Small intestine (tissue), 7 donors: ENCODE measurements at regions not wholly inside any gene's neighbourhood (a gene's known extent, or its start where the extent isn't known, plus 50 kb on each side); places are given as distances from the start of the nearest gene placed in this dataset.
"Not testable (repeated sequence)": the region's sequence is repeated elsewhere in the genome, so short reads cannot be mapped to it uniquely, and the experiment has no call there.

Experiments
- DNase-seq, 2 donors: peaks; one replicate each; pipeline versions ENCODE4 v3.0.0 to v3.0.0-alpha.2; 2013
- FAIRE-seq: peaks from 2 replicates; lab custom pipeline; 2012; peaks lifted over from hg19 to GRCh38; lab: Jason Lieb, UNC
- H3K27ac ChIP-seq, 3 donors: one replicate each; pipeline ENCODE4 v1.5.1; 2013; ENCODE audit warnings: low read length in 2 of 3, mild to moderate bottlenecking in 2 of 3, control low read depth in 1 of 3, inconsistent platforms in 1 of 3, low read depth in 1 of 3, moderate library complexity in 1 of 3
- H3K27me3 ChIP-seq, 3 donors: one replicate each; pipeline ENCODE4 v1.6.1; 2013; ENCODE audit warnings: low read length in 3 of 3, inconsistent platforms in 1 of 3; ENCODE audit not compliant: control insufficient read depth in 3 of 3, insufficient read depth in 3 of 3
- H3K36me3 ChIP-seq, 3 donors: one replicate each; pipeline ENCODE4 v1.6.1; 2013; ENCODE audit warnings: low read length in 3 of 3, inconsistent platforms in 1 of 3, low read depth in 1 of 3, mild to moderate bottlenecking in 1 of 3, moderate library complexity in 1 of 3; ENCODE audit not compliant: control insufficient read depth in 3 of 3, insufficient read depth in 2 of 3
- H3K4me1 ChIP-seq, 3 donors: one replicate each; pipeline ENCODE4 v1.6.1; 2013; ENCODE audit warnings: low read length in 2 of 3, inconsistent platforms in 1 of 3, low read depth in 1 of 3, mild to moderate bottlenecking in 1 of 3, moderate library complexity in 1 of 3; ENCODE audit not compliant: control insufficient read depth in 3 of 3, insufficient read depth in 2 of 3
- H3K4me3 ChIP-seq, 3 donors: one replicate each; pipeline ENCODE4 v1.5.1; 2013; ENCODE audit warnings: low read length in 3 of 3, control low read depth in 1 of 3, inconsistent platforms in 1 of 3, low read depth in 1 of 3, mild to moderate bottlenecking in 1 of 3, moderate library complexity in 1 of 3
- H3K9me3 ChIP-seq, 2 donors: one replicate each; pipeline ENCODE4 v1.6.1; 2013; ENCODE audit warnings: low read depth in 1 of 2, low read length in 1 of 2; ENCODE audit not compliant: control insufficient read depth in 2 of 2, insufficient read depth in 1 of 2
- WGBS, 3 donors: extraction: QIAGEN DNeasy Blood & Tissue Kit; methylation state at CpG; one replicate each; pipeline ENCODE4 v1.1.7; 2013; 5-methylcytosine and 5-hydroxymethylcytosine counted together
- donor health status: healthy with polysubstance abuse.
- donor health status: control.
- donor health status: control.
- donor health status: Bipolar disorder and iron deficiency.
- donor health status: healthy.

DNA sequence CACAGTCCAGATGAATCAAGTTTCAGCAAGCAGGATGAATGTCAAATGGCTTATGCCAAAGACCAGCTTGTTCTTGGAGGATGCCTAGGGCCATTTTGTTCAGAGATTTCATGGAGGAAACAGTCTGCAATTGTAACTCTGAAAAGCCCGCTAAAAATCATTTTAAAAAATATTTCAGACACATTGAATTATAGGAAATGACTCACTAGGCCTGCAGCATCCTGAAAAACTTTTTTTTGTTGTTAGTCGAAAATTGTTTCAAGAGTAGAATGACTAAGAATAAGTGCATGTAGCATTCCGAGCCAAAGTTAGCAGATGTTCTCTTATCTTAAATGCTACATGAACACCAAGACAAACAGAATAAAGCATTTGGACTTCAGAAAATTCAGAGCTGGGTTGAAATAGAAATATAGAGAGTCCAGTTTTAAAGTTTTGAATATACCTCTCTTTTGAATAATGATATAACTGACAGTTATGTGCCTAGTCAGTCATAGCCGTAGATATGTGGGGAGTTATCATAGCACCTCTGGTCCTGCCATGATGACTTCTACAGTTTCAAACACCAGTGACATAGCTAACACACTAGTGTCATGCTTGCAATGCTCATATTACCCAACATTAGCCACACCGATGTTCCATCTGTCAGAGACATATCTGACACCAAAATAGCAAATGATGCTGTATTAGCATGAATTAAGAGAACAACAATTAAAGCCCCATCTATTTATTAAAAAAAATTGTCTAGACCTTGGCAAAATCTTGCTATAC is 1462.8 kb upstream of the GBE1 start:
- no peak for FAIRE-seq
- Histone ChIP-seq H3K9me3 (no peaks in the 10 kb centered on the region), H3K27me3 (no peaks in the 10 kb centered on the region), H3K4me3 (no peak overlapping the region), H3K36me3 (no peaks in the 10 kb centered on the region), H3K4me1 (no peaks in the 10 kb centered on the region), H3K27ac (no peak overlapping the region)
- DNase-seq, result no peak
- WGBS, 3 donors, result 77 to 82% (median 77%) methylated on average over 5 of the region's 5 CpGs

DNA sequence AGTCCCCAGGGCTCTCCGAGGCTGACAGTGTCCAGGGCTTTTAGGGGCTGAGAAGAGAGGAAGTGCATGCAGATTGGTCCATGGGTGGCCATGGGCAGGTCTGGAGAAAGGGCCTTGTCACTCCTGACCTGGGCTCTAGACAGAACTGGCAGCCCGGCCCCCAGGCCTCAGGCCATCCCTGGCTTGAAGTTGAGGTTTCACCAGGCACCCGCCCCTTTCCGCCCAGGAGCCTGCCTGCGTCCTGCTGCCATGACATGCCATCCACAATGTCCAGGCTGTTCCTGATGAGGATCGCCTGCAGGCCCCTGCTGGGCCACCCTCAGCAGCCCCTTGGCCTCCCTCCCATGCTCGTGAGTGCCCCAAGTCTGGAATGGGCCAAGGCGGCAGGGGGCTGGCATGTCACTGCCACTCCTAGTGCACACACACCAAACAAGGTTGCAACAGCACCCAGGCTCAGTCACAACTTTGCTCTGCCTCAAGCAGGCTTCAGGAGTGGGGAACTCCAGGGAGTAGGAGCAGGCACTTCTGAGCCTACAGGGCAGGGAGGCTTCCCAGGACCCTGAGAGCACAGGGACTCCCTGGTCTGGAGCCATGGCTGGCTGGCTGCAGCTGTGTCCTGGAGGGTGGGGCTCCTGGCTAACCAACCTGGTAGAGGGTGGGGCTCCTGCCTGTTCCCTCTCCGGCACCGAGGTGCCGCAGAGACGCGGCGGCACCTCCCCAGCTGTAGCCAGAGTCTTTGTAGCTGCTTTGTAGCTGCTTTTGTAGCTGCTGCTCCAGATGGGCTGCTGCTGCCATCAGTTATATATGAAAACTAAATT is 1457.1 kb upstream of the GBE1 start:
- peaks cover 0 to 3% of the 10 kb centered on the region in 2 donors for H3K9me3 ChIP-seq
- H3K4me3 ChIP-seq, result no peak overlapping the region
- no peaks in the 10 kb centered on the region for H3K4me1 ChIP-seq
- DNase-seq (no peak), FAIRE-seq (no peak)
- H3K27ac ChIP-seq, result no peak overlapping the region
- WGBS, 3 donors, result 83 to 91% (median 91%) methylated on average over 13 to 14 of the region's 14 CpGs
- H3K36me3 ChIP-seq, result no peaks in the 10 kb centered on the region
- no peaks in the 10 kb centered on the region for H3K27me3 ChIP-seq

DNA sequence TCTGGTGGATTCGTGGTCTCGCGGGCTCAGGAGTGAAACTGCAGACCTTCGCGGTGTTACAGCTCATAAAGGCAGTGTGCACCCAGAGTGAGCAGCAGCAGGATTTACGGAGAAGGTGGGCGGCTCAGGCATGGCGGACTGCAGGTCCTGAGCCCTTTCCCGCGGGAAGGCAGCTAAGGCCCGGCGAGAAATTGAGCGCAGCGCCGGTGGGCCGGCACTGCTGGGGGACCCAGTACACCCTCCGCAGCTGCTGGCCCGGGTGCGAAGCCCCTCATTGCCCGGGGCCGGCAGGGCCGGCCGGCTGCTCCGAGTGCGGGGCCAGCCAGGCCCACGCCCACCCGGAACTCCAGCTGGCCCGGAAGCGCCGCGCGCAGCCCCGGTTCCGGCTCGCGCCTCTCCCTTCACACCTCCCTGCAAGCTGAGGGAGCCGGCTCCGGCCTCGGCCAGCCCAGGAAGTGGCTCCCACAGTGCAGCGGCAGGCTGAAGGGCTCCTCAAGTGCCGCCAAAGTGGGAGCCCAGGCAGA is 1456.2 kb upstream of the GBE1 start:
- 95 to 97% (median 97%) methylated on average over 37 to 41 of the region's 41 CpGs for WGBS, 3 donors
- H3K4me1 ChIP-seq, H3K27me3 ChIP-seq, FAIRE-seq, DNase-seq, H3K27ac ChIP-seq, H3K36me3 ChIP-seq, H3K9me3 ChIP-seq, H3K4me3 ChIP-seq: not testable (repeated sequence)

DNA sequence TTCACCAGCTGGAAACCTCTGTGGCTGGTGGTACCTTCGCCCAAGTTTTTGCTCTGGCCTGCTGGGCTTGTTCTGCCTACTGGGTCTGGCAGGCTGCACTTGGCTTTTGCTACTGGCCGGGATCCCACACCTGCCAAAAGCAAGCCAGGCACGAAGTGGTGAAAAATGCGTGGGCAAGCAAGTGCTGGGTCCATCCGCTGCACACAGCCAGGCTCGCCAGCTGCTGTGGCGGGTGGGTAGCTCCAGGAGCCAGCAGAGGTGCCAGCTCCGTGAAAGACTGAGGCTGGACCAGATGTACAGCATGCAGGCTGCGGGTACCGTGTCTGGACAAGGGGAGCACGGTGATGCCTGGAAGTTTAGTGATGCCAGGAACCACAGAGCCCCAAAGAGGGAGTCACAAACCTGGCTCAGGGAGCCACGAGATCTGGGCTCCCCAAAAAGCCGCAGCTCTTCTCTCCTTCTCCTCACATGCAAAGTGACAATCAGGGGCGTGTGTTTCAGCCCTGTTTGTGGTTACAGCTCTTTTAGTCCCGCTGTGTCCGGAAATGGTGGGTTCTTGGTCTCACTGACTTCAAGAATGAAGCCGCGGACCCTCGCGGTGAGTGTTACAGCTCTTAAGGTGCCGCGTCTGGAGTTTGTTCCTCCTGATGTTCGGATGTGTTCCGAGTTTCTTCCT is 1455.6 kb upstream of the GBE1 start:
- 85 to 89% (median 88%) methylated on average over 23 to 24 of the region's 24 CpGs for WGBS, 3 donors
- Histone ChIP-seq H3K9me3 (peaks cover 0 to 3% of the 10 kb centered on the region in 2 donors), H3K27me3 (no peaks in the 10 kb centered on the region), H3K36me3 (no peaks in the 10 kb centered on the region), H3K4me1 (no peaks in the 10 kb centered on the region), H3K4me3 (no peak overlapping the region), H3K27ac (no peak overlapping the region)
- DNase-seq (no peak), FAIRE-seq (no peak)

DNA sequence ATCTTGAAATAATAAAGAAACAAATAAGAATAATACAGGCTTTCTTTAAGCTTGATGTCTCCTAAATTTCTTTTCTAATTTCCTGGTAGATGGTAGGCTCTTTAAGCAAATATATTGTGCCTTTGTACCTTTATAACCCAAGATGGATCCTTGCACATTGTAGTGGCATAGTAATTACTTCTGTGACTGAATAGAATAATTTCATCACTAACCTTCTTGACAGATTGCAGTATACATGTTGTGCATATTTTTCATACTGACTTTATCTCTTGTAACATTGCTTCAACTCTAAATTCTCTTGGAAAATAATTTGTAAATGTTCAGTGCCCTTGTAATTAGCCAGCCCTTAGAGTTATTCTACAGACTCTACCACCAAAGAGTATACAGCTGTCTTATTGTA is 1433.8 kb upstream of the GBE1 start:
- H3K9me3 ChIP-seq, result no peaks in the 10 kb centered on the region
- no peak overlapping the region for H3K27ac ChIP-seq
- H3K4me3 ChIP-seq, result no peak overlapping the region
- H3K36me3 ChIP-seq, result no peaks in the 10 kb centered on the region
- DNase-seq (no peak), FAIRE-seq (no peak)
- H3K4me1 ChIP-seq, result no peaks in the 10 kb centered on the region
- H3K27me3 ChIP-seq, result no peaks in the 10 kb centered on the region

GRCh38 chr3:83193526-83193925 is 1432.1 kb upstream of the GBE1 start:
- no peak for FAIRE-seq
- WGBS, 3 donors, result 84 to 86% (median 85%) methylated on average over 1 of the region's 1 CpG
- Histone ChIP-seq H3K9me3 (no peaks in the 10 kb centered on the region), H3K36me3 (no peaks in the 10 kb centered on the region), H3K4me1 (no peaks in the 10 kb centered on the region), H3K27ac (no peak overlapping the region), H3K4me3 (no peak overlapping the region), H3K27me3 (no peaks in the 10 kb centered on the region)
- no peak for DNase-seq

- no peaks in the 10 kb centered on the region for H3K36me3 ChIP-seq
- FAIRE-seq (no peak), DNase-seq (no peak)
- H3K27me3 ChIP-seq, result no peaks in the 10 kb centered on the region
- no peaks in the 10 kb centered on the region for H3K9me3 ChIP-seq
- H3K4me1 ChIP-seq, result no peaks in the 10 kb centered on the region
- no peak overlapping the region for H3K4me3 ChIP-seq
- no peak overlapping the region for H3K27ac ChIP-seq
Observed at GRCh38 chr3:83189634-83190033, 1428.2 kb upstream of the GBE1 start.

DNA sequence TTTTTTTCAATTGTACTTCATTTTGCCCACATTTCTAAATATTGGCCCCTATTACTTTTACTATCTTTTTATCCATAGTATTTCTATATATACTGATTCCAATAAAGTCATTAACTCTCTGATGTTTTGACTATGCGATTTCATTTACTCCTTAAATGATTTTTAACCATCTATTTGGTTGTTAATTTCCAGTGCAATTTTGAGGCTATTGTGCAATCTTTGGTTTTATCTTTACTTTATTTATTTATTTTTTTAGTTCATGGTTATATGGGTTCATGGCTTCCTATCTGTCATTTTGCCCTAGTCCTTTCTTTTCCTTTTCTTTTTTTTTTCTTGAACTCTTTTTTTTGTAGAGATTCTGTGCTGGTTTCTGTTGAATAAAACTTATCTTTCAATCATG is 1408.0 kb upstream of the GBE1 start:
- WGBS, 3 donors, result 81 to 91% (median 88%) methylated on average over 1 of the region's 1 CpG
- no peak for FAIRE-seq
- H3K27me3 ChIP-seq, result no peaks in the 10 kb centered on the region

More for the DNA sequence above, 1408.0 kb upstream of the GBE1 start:
- Histone ChIP-seq H3K27ac (no peak overlapping the region), H3K4me1 (no peaks in the 10 kb centered on the region), H3K9me3 (peaks cover 0 to 2% of the 10 kb centered on the region in 2 donors), H3K4me3 (no peak overlapping the region), H3K36me3 (no peaks in the 10 kb centered on the region)
- DNase-seq, result no peak
